ENCODE measurements at regions not wholly inside any gene's neighbourhood (a gene's known extent, or its start where the extent isn't known, plus 50 kb on each side); places are given as distances from the start of the nearest gene placed in this dataset.
"Not testable (repeated sequence)": the region's sequence is repeated elsewhere in the genome, so short reads cannot be mapped to it uniquely, and the experiment has no call there.

GRCh38 chr1:184836141-184836540, 81.5 kb upstream of the EDEM3 start:
- ATAC-seq, result no peak

GRCh38 chr1:184833994-184834393, 79.3 kb upstream of the EDEM3 start:
- ATAC-seq, result not testable (repeated sequence)

More at GRCh38 chr1:184836141-184836540, 81.5 kb upstream of the EDEM3 start:
- TF ChIP-seq GLIS3 (CRISPR knock-in tag; IDR thresholded peaks at IDR 0.05) (no peak), ISL1 (CRISPR knock-in tag; IDR thresholded peaks at IDR 0.05) (no peak), OSR1 (CRISPR knock-in tag; IDR thresholded peaks at IDR 0.05) (no peak), ZFP30 (CRISPR knock-in tag; IDR thresholded peaks at IDR 0.05) (no peak), ZFP3 (CRISPR knock-in tag; IDR thresholded peaks at IDR 0.05) (no peak), CSRNP3 (CRISPR knock-in tag; IDR thresholded peaks at IDR 0.05) (no peak), TSHZ2 (CRISPR knock-in tag; IDR thresholded peaks at IDR 0.05) (no peak), TCF4 (CRISPR knock-in tag; IDR thresholded peaks at IDR 0.05; ENCODE audit: borderline replicate concordance) (no peak), ZNF8 (CRISPR knock-in tag; IDR thresholded peaks at IDR 0.05) (no peak), ZC3H10 (CRISPR knock-in tag; IDR thresholded peaks at IDR 0.05) (no peak), SNAI2 (CRISPR knock-in tag; IDR thresholded peaks at IDR 0.05) (no peak), ZNF70 (CRISPR knock-in tag; IDR thresholded peaks at IDR 0.05) (no peak)

GRCh38 chr1:184832517-184832916, 77.9 kb upstream of the EDEM3 start:
- no peak for ATAC-seq

More at GRCh38 chr1:184832517-184832916, 77.9 kb upstream of the EDEM3 start:
- TF ChIP-seq ESRRG (CRISPR knock-in tag; IDR thresholded peaks at IDR 0.05) (no peak), TSHZ2 (CRISPR knock-in tag; IDR thresholded peaks at IDR 0.05) (no peak), ZFP30 (CRISPR knock-in tag; IDR thresholded peaks at IDR 0.05) (no peak), BACH2 (CRISPR knock-in tag; IDR thresholded peaks at IDR 0.05; ENCODE audit: borderline replicate concordance) (no peak), PATZ1 (CRISPR knock-in tag; IDR thresholded peaks at IDR 0.05; ENCODE audit: borderline replicate concordance) (no peak), CSRNP3 (CRISPR knock-in tag; IDR thresholded peaks at IDR 0.05) (no peak), ZNF70 (CRISPR knock-in tag; IDR thresholded peaks at IDR 0.05) (no peak), CREB5 (CRISPR knock-in tag; IDR thresholded peaks at IDR 0.05; ENCODE audit: low read depth) (no peak), OSR1 (CRISPR knock-in tag; IDR thresholded peaks at IDR 0.05) (no peak), SNAI2 (CRISPR knock-in tag; IDR thresholded peaks at IDR 0.05) (no peak), POU6F1 (CRISPR knock-in tag; IDR thresholded peaks at IDR 0.05; ENCODE audit: borderline replicate concordance, low read depth) (no peak), ISL1 (CRISPR knock-in tag; IDR thresholded peaks at IDR 0.05) (no peak), ZNF8 (CRISPR knock-in tag; IDR thresholded peaks at IDR 0.05) (no peak), CSDC2 (CRISPR knock-in tag; IDR thresholded peaks at IDR 0.05) (no peak), ZNF565 (CRISPR knock-in tag; conservative IDR thresholded peaks at IDR 0.05; ENCODE audit: low read depth) (no peak), RARB (CRISPR knock-in tag; IDR thresholded peaks at IDR 0.05) (no peak), GLIS3 (CRISPR knock-in tag; IDR thresholded peaks at IDR 0.05) (no peak), ARNTL (CRISPR knock-in tag; IDR thresholded peaks at IDR 0.05; ENCODE audit: borderline replicate concordance, low read depth) (no peak)

Measured in SK-N-SH treated with all-trans-retinoic acid at 6 μM for 48 hours (cell line).